ENCODE measurements at regions not wholly inside any gene's neighbourhood (a gene's known extent, or its start where the extent isn't known, plus 50 kb on each side); places are given as distances from the start of the nearest gene placed in this dataset.

DNA sequence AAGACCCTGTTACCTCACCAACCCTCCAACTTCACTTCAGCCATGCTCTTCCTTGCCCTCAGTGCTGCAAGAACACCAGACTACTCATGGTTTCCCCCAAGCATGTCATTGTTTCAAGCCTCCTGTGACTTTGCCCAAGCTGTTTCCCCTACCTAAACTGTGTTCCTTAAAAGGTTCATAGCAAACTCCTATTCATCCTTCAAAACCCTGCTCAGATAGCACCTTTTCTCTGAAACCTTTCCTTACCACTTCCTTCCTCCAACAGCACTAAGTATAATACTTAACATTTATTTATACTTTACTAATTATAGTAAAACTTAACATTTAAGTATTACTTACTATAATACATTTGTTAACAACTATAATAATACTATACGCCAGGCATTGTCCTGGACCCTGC lies 136.2 kb downstream of the CCT6B start:
- DNase-seq: no peak

DNA sequence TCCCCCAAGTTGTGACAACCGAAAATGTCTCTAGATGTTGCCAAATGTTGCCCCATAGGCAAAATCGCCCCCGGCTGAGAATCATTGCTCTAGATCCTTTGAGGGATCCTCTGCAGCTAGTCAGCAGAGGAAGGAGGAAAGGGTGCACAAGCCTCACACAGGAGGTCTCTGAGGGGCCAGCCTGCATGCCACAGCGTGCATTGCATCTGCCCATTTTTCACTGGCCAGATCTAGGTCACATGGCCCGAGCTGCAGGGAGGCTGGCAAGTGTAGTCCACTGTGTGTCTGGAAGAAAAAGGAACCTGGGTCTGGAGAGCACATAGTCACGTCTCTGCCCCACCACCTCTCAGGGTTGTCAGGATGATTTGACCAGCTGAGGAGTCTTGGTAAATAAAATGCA lies 138.2 kb downstream of the CCT6B start:
- DNase-seq: no peak

DNA sequence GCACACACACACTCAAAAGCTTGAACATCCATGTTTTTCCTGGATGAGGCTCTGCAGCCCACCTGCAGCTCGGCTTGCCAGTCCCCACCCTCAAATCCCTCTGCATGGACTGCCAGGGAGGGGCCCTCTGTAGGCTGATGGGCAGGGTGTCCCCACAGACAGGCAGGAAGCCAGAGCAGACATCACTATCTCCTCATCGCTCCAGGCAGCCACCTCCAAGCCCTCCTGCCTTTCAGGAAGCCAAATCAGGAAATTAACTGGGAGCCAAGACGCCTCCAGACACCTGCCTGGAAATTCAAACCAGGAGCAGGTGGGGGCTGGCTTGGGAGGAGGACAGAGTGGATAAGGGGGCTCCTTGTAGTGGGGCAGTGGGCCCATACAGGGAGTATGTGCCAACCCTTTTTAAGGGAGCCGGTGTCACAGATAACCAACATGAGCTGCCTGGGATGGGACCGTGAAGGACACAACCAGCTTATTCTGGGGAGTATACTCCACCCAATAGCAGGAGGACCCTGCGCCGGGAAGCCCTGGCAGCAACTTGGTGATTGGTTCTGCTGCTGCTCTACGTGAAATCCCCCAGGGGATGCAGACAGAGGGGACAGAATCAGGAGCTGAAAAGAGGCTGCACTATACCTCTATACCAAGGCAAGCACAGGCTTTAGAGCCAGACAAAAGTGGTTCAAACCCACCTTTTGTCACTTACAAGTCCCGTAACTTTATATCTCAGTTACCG lies 139.1 kb downstream of the CCT6B start:
- DNase-seq: peak; percentile 70

DNA sequence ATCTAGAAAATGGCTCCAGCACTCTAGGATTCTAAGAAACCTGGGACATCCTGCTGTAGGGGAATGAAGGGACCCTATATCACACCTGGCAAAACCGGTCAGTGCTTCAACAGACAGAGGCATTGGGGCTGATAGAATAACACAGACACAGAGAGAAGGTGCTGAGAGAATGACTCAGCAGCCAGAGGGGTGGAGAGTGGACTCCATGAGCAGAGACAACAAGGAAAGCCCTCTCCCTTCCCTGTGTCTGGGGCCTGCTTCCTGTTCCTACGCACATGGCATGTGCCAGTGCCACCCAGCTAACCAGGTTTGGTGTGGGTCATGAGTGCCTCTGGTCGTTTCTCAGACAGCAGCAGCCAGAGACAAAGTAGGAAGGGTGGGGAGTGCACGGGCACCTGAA lies 140.3 kb downstream of the CCT6B start:
- DNase-seq: peak; percentile 93

DNA sequence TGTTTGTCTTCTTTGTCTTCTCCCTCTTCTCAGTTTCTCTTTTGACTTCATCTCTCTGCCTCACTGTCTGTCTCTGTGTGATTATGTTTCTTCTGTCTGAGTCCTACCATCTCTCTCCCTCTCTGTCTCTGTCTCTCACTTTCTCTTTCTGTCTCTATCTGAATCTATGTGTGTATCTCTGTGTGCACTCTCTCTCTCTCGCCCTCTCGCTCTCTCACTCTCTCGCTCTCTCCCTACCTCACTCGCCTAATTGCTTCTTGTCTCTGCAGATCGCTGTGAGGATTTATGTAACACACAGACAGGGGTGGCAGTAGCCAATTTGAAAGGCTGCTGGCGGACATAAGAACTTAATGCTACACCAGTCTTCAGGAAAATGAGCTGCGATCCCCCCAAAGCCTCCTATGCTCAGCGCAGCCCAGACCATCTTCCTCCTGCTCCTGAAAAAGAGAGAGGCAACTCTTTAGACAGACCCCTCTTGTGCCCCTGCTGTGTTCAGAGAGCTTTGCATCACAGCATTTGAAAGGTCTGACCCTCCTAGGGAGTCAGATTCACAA lies 140.9 kb downstream of the CCT6B start:
- peak; percentile 66 for DNase-seq

DNA sequence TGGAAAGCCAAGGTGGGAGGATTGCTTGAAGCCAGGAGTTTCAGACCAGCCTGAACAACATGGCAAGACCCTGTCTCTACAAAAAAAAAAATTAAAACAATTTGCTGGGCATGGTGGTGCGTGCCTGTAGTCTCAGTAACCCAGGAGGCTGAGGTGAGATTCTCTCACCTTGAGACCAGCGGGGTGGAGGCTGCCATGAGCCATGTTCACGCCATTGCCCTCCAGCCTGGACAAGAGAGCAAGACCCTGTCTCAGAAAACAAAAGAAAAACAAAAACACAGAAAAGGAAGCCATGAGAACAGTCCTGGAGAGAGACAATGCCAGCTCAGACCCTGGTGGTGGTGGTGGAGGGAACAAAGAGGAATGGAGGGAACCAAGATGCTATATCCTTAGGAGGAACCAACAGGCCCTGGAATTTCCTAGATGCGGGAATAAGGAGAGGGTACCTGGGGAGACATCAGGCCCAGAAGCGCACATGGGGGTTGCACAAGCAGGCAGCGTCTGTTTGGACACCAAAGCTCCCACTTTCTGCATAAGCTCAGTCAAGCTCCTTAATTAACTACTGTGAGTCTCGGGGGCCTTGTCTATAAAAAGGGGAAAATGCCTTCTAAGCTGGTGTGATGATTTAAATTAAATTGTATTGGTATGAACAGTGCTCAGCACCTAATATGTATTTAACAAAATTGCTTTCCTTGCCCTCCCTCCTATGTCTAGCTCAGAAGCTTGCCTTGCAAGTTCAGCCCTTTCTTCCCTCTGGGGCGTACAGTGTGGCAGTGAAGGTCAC lies 143.8 kb downstream of the CCT6B start:
- no peak for DNase-seq

DNA sequence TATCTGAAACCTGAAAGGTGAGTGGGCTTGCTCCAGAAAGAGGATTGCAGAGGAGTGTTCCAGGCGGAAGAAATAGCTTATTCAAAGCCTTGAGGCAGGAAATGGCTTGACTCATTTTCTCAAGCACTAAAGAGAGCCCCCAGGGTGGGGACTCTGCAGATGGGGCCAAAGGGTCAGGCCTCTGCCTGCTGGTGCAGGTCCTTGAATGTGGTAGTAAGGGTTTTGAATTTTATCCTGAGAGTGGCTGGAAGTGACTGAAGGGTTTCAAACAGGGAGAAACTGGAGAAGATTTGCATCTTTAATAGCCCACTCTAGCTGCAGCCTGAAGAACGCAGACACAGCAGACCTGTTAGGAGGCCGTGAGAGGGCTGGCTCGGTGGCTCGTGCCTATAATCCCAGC lies 144.4 kb downstream of the CCT6B start:
- DNase-seq: peak; percentile 98

DNA sequence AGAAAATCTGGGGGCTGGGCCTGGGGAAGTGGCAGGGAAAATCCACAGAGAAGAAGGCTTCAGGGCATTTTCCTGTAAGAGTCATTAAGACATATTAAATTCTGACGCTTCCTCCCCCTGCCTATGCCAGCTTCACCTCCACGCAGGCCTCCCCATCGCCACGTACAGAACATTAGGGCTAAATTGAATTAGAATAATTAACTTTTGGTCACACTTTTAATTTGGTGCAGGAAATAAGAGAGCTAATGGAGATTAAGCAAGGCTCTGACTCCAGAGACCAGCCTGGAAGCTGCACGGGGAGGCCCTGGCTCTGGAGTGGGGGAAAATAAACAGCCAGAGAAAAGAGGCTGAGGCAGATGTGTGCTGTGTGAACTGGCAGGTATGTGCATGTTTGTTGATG lies 148.0 kb downstream of the CCT6B start:
- no peak for DNase-seq

DNA sequence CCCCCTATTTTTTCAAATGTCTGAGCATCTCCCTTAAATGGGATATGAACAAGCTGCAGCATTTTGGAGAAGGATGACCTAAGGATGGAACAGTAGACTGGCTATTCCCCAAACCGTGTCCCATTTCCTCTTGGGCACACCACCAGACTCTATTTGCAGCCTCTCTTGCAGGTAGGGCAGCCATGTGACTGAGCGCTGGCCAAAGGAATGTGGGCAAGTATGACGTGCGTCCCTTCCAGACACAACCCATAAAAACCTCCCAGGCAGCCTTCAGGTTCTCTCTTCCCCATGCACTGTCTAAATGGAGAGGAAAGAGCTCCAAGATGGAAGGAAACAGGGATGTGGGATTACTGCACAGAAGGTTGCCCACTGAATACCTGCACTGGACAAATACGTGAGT lies 149.7 kb downstream of the CCT6B start:
- peak; percentile 81 for DNase-seq

DNA sequence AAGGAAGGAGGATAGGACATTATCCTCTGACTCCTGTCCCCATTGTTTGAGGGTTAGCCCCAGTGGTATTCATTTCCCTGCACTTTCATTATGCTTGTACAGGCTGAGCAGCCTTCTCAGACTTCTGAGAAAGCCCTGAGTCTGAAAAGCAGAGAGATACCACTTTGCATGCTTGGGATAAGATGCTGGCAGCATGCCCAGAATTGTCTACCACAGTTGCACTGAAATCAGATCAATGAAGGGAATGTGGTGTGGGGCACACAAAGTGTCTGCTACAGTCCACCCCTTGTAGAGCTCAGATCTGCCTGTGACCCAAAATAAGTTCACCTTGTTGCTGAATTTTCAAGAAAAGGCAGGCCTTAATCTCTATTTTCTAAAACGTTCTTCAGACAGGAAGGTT lies 160.6 kb downstream of the CCT6B start:
- no peak for DNase-seq

DNA sequence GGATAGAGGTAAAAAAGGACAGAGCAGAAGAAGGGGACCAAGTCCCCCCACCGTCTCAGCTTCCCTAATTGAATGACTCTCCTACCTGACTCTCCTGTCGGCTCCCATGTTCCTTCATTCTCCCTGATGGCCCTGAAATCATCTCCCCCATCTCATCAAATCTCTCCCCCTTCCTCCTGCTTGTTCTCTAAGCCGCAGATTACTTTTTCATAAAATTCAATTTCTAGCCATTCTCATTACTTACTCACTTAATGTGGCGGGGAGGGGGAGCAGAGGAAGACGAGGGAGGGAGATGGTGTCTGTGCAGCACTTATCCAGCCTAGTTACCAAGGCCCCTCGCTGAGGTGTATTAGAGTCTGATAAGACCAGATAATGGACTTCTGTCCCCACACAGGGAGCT lies 161.5 kb downstream of the CCT6B start:
- no peak for DNase-seq

DNA sequence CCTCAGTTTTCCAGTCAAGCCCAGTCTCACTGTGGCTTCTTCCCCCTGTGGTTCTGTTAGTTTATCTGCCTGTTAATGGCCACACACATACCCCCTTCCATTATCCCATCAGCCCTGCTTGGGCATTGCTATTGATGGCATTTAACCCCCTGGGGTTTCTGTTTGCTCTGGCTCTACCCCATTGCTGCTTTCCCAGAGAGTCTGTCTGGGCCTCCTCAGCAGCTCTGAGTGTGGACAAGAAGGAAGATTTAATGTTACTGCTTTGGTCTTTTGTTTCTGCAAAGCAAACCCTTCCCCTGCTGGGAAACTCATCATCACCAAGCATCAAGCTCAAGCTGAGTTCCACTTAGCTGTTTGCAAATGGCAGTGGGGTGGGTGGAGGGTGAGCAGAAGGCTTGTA lies 162.7 kb downstream of the CCT6B start:
- DNase-seq: no peak

DNA sequence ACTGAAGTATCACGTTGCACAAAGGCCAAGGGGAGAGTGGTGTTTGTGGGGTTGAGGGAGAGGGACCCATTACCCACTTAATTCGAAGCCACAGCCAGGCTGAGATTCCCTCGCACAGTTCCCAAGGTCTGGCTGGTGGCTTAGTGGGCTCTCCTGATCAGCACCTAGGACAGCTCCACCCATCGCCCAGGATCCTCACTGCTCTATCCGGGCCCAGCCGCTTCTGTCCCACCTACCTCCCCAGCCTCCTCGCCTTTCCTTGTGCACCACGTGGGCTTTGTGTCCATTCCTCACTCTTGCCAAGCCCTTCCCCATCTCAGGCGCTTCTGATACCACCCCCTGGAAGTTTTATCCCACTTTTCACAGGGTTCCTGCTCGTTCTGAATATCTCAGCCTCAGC lies 163.5 kb downstream of the CCT6B start:
- DNase-seq: peak; percentile 88

DNA sequence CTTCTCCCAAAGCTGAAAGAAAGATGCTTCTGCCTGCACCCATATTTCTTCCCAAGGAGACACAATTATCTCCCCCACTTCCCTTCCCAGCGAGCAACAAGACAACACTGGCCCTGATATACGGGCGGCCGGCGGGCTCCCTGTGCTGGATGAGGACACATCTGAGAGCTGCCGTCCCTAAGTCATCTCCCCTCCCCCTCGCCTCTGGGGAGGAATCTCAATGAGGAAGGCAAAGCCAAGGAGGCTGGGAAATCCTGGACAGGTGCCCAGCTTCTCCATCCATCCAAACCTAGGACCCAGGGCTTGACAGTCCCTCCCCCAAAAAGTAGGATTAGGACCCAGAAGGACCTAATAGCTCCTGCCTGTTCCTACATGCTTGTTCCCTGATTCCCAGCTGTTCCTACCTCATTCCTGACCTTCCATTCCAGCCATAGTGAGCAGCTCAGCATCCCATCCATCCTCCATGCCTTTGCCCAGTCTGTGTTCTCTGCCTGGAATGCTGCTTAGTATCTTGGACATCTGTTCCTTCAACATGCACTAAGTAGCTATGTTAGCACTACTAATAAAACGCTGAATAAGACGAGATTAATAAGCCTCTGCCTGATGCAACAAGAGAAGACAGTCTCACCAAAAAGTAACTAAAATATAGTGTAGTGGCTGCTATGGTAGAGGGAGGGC lies 167.9 kb downstream of the CCT6B start:
- DNase-seq: no peak

DNA sequence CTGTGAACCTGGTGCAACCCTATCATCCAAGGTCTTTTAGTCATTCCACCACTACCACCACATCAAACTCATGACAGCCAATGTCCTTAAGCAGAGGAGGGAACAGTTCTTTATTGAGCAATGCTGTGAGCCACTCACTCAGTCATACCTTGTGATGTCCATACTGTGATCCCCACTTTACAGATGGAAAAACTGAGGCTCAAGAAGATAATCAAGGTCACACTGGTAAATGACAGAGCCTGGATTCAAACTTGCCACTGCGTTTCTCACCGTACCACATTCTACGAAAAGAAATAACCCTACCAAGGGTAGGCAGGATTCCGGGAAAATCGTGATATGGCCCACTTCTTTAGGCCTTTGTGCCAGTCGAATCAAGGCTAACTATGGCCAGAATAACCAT lies 172.6 kb downstream of the CCT6B start:
- DNase-seq: no peak

DNA sequence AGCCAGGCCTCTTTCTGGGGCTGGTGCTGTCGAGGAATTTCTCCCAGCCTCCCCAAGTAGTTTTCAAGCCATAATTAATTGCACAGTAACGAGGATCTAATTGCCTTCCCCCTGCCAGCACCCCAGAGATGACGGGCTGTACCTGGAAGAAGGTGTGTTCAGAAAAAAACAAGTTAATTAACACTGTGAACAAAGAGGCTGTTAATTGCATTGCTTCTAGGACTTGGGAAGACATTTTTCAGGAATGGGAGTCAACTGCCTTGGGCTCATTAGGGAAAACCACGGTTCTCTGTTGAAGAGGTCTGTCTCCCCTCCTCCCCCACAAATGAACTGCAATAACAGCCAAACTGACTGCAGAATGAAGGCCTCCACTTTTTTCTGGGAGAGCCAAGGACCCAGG lies 176.7 kb downstream of the CCT6B start:
- DNase-seq: no peak

DNA sequence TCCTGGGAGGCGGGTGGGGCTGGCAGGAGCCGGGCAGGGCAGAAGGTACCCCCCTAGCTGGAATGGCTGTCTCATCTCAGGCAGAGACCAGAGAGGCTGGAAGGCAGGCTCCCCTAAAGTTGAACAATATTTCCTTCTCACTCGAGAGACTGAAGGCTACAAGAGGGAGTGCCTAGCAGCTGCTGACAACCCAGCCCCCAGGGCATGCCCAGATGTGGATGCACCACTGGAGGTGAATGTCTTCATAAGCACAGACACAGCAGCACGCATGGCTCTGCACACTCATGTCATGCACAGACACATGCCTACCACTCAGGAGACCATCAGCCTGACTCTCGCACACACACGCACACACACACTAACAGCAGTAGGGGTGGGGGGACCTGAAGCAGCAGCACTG lies 179.0 kb downstream of the CCT6B start:
- DNase-seq: no peak

DNA sequence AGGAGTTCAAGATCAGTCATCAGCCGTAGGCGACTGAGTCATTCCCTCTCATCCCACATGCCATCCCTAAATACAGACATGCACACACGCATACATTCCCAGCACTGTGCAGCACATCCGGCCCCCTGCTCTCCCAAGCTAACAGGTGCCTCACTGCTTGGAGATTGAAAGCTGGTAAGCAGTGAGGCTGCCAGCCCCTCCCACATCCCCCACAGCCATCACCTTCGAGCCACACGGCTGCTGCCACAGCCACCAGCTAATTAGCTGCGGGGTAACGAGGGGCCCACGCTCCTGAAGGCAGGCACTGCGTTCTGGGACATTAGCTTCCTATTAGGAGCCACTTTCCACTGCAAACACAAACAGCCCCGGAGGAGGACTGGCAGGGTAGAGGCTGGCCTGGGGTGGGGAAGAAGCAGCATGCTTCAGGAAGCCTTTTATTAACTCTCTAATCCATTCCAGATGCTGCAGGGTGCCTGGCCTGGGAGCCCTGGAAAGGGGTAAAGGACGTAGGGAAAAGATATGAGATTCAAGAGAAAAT lies 179.6 kb downstream of the CCT6B start:
- no peak for DNase-seq

DNA sequence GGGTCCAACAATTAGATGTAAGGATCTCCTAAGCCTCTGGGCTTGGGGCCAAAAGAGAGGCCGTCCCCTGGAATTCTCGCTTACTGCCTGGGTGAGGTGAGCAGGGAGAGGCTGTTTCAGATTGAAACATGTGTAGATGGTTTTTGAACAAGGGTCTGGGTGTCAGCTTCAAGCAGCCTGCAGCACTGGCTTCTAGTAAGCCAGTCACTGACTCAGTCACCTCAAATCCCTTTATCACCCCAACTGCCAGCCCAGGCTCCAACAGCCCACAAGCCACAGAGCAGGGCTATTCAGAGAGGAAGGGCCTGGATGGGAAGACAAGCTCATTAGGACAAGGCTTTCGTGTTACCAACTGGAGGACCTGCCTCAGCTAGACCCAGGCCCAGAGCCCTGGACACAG lies 180.2 kb downstream of the CCT6B start:
- DNase-seq: no peak

DNA sequence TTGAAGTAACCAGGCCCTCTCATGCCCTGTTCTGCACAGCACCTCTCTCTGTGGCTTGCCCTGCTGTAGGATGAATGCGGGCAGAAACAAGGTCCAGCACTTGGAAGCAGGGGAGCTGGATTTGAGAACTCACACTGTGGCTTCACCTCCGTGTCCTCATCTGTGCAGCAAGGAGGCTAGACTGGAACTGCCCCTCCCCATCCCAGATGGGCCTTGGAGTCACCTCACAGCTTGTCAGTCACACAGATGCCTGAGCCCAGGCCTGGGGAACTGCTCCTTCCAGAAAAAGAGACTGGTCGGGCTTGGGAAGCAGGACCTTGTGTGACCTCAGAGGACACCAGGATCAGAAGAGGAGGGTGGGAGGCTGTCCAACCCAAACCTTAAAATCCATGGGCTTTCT lies 180.8 kb downstream of the CCT6B start:
- no peak for DNase-seq

DNA sequence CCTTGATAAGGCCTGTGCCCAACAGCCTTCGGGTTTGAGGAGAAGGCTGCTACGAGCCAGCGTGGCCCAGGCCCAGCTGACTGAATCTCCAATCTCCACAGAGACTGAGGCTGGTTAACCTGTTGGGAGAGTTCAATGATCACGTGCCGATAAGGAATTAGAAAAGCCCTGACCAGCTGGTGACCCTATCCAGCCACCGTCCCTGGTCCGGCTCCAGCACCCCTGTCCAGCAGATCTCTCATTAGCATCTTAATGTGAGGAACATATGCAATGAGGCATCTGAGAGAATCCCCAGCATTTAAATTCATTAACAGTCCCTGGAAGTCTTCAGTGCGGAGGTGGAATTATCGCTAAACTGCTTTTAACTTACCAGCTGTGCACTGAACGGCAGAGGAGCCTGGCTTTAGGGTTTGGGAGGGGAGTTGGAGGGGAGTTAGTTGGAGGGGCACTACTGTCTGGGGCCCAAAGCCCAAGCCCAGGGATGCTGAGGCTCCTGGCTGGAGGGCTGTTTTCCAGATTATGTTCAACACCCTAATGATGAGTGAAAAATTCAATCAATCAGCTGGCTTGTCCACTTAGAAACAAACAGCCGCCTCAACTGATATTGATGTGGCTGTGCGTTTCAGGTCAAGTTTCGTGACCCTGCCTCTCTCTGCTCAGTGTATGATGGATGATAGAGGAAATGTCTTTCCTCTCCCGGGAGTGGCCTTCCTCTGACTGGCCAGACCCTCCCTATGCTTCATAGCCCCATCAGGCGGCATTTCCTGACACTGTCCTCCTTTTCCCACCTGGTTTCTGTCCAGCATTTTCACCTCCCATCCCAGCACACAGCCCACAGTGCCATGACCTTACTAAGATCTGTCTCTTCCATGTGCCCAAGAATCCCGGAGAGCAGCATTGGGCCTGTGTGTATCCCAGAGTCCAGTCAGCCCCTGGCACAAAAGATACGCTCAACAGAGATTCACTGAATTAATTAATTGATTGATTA lies 184.5 kb downstream of the CCT6B start:
- DNase-seq: no peak

DNA sequence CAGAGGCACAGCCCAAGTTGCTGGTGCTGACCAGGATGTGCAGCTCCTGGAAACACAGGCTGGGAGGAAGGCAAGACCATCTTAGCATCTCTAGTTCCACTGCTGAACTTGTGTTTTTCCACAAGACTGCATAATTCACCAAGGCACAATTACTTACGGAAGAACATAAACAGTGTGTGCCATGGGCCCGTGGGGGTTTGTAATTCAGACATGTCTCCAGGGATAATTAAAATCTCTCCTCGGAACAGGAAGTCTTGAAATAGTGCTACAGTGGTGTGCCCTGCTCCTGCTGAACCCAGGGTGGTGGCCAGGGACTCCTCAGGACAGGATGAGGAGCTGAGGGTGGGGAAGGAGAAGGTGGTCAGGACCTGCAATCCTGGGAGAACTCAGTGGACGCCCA lies 188.2 kb downstream of the CCT6B start:
- DNase-seq: no peak

Measured in islet precursor cell (in vitro differentiated cells).